ENCODE measurements at regions not wholly inside any gene's neighbourhood (a gene's known extent, or its start where the extent isn't known, plus 50 kb on each side); places are given as distances from the start of the nearest gene placed in this dataset.

GRCh38 chr5:34523387-34523726 is 132.8 kb upstream of the RAI14 start:
- TF ChIP-seq CTCF (conservative IDR thresholded peaks at IDR 0.05), result no peak
- H3K36me3 Mint-ChIP-seq (ENCODE audit: low read depth), result no peaks in the 10 kb centered on the region
- DNase-seq (ENCODE audit: low read depth, low spot score), result no peak
- H3K27me3 Mint-ChIP-seq (ENCODE audit: low read depth), result no peaks in the 10 kb centered on the region
- no peak overlapping the region for H3K4me3 Mint-ChIP-seq
- no peak overlapping the region for H3K27ac Mint-ChIP-seq (ENCODE audit: unreplicated experiment)
- no peaks in the 10 kb centered on the region for H3K9me3 Mint-ChIP-seq
- peaks cover 5% of the 10 kb centered on the region for H3K4me1 Mint-ChIP-seq

- H3K27me3 Mint-ChIP-seq (ENCODE audit: low read depth), result no peaks in the 10 kb centered on the region
- no peak overlapping the region for H3K4me3 Mint-ChIP-seq
- H3K27ac Mint-ChIP-seq (ENCODE audit: unreplicated experiment), result no peak overlapping the region
- DNase-seq (ENCODE audit: low read depth, low spot score), result no peak
- H3K9me3 Mint-ChIP-seq, result no peaks in the 10 kb centered on the region
- H3K36me3 Mint-ChIP-seq (ENCODE audit: low read depth), result no peaks in the 10 kb centered on the region
- no peak for TF ChIP-seq CTCF (conservative IDR thresholded peaks at IDR 0.05)
- peaks cover 5% of the 10 kb centered on the region for H3K4me1 Mint-ChIP-seq
Observed at GRCh38 chr5:34524123-34524522, 132.0 kb upstream of the RAI14 start.

- H3K4me3 Mint-ChIP-seq, result no peak overlapping the region
- H3K27ac Mint-ChIP-seq (ENCODE audit: unreplicated experiment), result no peak overlapping the region
- H3K4me1 Mint-ChIP-seq, result peaks cover 5% of the 10 kb centered on the region
- no peaks in the 10 kb centered on the region for H3K9me3 Mint-ChIP-seq
- no peaks in the 10 kb centered on the region for H3K36me3 Mint-ChIP-seq (ENCODE audit: low read depth)
- no peaks in the 10 kb centered on the region for H3K27me3 Mint-ChIP-seq (ENCODE audit: low read depth)
- TF ChIP-seq CTCF (conservative IDR thresholded peaks at IDR 0.05), result no peak
- no peak for DNase-seq (ENCODE audit: low read depth, low spot score)
Observed at GRCh38 chr5:34525761-34526160, 130.4 kb upstream of the RAI14 start.

- Mint-ChIP-seq H3K27me3 (ENCODE audit: low read depth) (no peaks in the 10 kb centered on the region), H3K4me3 (no peak overlapping the region), H3K36me3 (ENCODE audit: low read depth) (no peaks in the 10 kb centered on the region), H3K4me1 (peaks cover 5% of the 10 kb centered on the region), H3K9me3 (no peaks in the 10 kb centered on the region), H3K27ac (ENCODE audit: unreplicated experiment) (no peak overlapping the region)
- TF ChIP-seq CTCF (conservative IDR thresholded peaks at IDR 0.05), result no peak
- DNase-seq (ENCODE audit: low read depth, low spot score), result no peak
Observed at GRCh38 chr5:34526682-34527305, 129.3 kb upstream of the RAI14 start.

GRCh38 chr5:34529581-34530331 is 126.4 kb upstream of the RAI14 start:
- no peaks in the 10 kb centered on the region for H3K9me3 Mint-ChIP-seq

More at GRCh38 chr5:34529581-34530331, 126.4 kb upstream of the RAI14 start:
- H3K36me3 Mint-ChIP-seq (ENCODE audit: low read depth), result no peaks in the 10 kb centered on the region
- no peak for TF ChIP-seq CTCF (conservative IDR thresholded peaks at IDR 0.05)
- H3K4me3 Mint-ChIP-seq, result no peak overlapping the region
- no peaks in the 10 kb centered on the region for H3K4me1 Mint-ChIP-seq
- H3K27me3 Mint-ChIP-seq (ENCODE audit: low read depth), result no peaks in the 10 kb centered on the region
- DNase-seq (ENCODE audit: low read depth, low spot score), result no peak
- no peak overlapping the region for H3K27ac Mint-ChIP-seq (ENCODE audit: unreplicated experiment)

Data from neural crest cell (in vitro differentiated cells).